22Rv1 (cell line): ENCODE measurements at regions not wholly inside any gene's neighbourhood (a gene's known extent, or its start where the extent isn't known, plus 50 kb on each side); places are given as distances from the start of the nearest gene placed in this dataset.
"Not testable (repeated sequence)": the region's sequence is repeated elsewhere in the genome, so short reads cannot be mapped to it uniquely, and the experiment has no call there.

Experiments used
- H3K27ac ChIP-seq: fragments of 450-650 bp; 2 replicates; pipeline ENCODE4 v1.5.1; 2017
- CTCF ChIP-seq: fragments of 450-650 bp; IDR thresholded peaks from 2 replicates; pipeline ENCODE4 v1.5.1; 2017; ENCODE audit warnings: mild to moderate bottlenecking

- not testable (repeated sequence) for H3K27ac ChIP-seq
Measured at GRCh38 chrY:4570941-4571340, 429.2 kb upstream of the PCDH11Y start.

DNA sequence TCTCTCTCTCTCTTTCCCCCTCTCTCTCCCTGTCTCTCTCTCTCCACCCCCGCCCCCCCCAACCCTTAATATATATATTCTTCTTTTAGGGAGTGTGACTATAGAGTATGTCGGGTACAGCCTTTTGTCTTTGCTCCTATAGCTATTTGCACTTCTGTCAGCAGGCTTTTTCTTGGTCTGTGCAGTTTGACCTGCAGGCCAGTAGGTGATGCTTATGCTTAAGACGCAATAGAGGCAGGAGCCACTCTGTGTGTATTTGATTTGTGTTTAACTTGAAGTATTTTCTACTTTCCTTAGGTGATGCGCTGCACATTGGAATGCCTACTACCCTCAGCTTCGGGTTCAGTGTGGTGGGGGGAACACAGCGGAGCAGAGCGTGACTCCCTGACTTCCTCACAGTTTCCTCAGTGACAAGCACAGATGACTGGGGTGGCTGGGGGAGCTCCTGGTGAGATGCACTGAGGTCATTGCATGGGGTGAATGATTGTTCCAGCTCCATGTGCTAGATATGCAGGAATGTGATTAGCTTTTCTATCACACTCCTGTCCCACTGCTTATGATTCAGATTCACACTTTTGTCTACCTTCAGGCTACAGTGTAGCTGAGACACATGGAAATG lies 407.1 kb upstream of the PCDH11Y start:
- peak; percentile 21 for TF ChIP-seq CTCF
- H3K27ac ChIP-seq, result not testable (repeated sequence)

- H3K27ac ChIP-seq, result not testable (repeated sequence)
Measured at GRCh38 chrY:4603454-4603853, 396.6 kb upstream of the PCDH11Y start.
